Smooth muscle cell of the brain vasculature (primary cell): ENCODE measurements at regions not wholly inside any gene's neighbourhood (a gene's known extent, or its start where the extent isn't known, plus 50 kb on each side); places are given as distances from the start of the nearest gene placed in this dataset.
A peak's percentile ranks its signal among the peaks of the same experiment; 100 is the strongest.

Experiments
- DNase-seq: peaks from one replicate; pipeline ENCODE4 v3.0.0-alpha.2; 2012; ENCODE audit warnings: low read depth, low spot score

- DNase-seq, result no peak
Measured at GRCh38 chr1:23639460-23640095, 52.0 kb upstream of the RPL11 start.

GRCh38 chr1:23638786-23639241 lies 52.8 kb upstream of the RPL11 start:
- no peak for DNase-seq

- DNase-seq, result no peak
Measured at GRCh38 chr1:23638188-23638619, 53.4 kb upstream of the RPL11 start.

- no peak for DNase-seq
Measured at GRCh38 chr1:23636009-23636408, 55.6 kb upstream of the RPL11 start.

- peak; percentile 54 for DNase-seq
Measured at GRCh38 chr1:23634840-23635651, 56.6 kb upstream of the RPL11 start.

- DNase-seq, result no peak
Measured at GRCh38 chr1:23634518-23634839, 57.1 kb upstream of the RPL11 start.

GRCh38 chr1:23632479-23633160 lies 59.0 kb upstream of the RPL11 start:
- no peak for DNase-seq

GRCh38 chr1:23629708-23630290 lies 61.8 kb upstream of the RPL11 start:
- DNase-seq, result no peak

- no peak for DNase-seq
Measured at GRCh38 chr1:23628951-23629387, 62.6 kb upstream of the RPL11 start.

GRCh38 chr1:23627069-23627735 lies 64.4 kb upstream of the RPL11 start:
- no peak for DNase-seq

- DNase-seq, result no peak
Measured at GRCh38 chr1:23625929-23626535, 65.6 kb upstream of the RPL11 start.

GRCh38 chr1:23625459-23625858 lies 66.1 kb upstream of the RPL11 start:
- DNase-seq, result no peak

GRCh38 chr1:23624440-23624839 lies 65.1 kb upstream of the ID3 start:
- no peak for DNase-seq

- DNase-seq, result no peak
Measured at GRCh38 chr1:23622284-23622683, 63.0 kb upstream of the ID3 start.

- no peak for DNase-seq
Measured at GRCh38 chr1:23620605-23621004, 61.3 kb upstream of the ID3 start.

- DNase-seq, result no peak
Measured at GRCh38 chr1:23619299-23620188, 60.2 kb upstream of the ID3 start.

- DNase-seq, result no peak
Measured at GRCh38 chr1:23618586-23619083, 59.3 kb upstream of the ID3 start.

GRCh38 chr1:23617084-23617521 lies 57.8 kb upstream of the ID3 start:
- DNase-seq, result no peak

GRCh38 chr1:23616292-23616824 lies 57.1 kb upstream of the ID3 start:
- no peak for DNase-seq

GRCh38 chr1:23615852-23616251 lies 56.6 kb upstream of the ID3 start:
- no peak for DNase-seq
